ENCODE measurements at regions not wholly inside any gene's neighbourhood (a gene's known extent, or its start where the extent isn't known, plus 50 kb on each side); places are given as distances from the start of the nearest gene placed in this dataset.
"Not testable (repeated sequence)": the region's sequence is repeated elsewhere in the genome, so short reads cannot be mapped to it uniquely, and the experiment has no call there.

DNA sequence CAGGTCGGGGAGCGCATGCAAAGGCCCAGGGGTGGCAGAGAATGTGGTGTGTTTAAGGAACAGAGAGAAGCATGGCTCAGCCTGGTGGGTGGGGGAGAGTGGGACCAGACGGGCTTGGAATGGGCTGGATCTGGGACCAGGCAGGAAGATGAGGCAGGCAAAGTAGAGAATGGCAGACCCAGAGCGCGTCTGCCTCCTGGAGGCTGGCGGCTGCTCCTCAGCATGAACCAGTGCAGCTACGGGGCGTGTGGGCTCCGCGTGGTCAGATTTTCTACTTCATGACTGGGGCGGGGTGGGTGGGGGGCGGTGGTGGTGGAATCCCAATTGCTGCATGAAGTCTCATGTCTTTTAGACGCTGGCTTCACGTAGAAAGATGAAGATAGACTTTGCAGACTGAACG, 135.6 kb downstream of the TFAP2C start:
- no peak for FAIRE-seq
- no peak for DNase-seq (ENCODE audit: extremely low spot score, insufficient read length, low read depth)

GRCh38 chr20:56765172-56766073, 136.3 kb downstream of the TFAP2C start:
- FAIRE-seq = no peak

GRCh38 chr20:56766528-56766927, 137.4 kb downstream of the TFAP2C start:
- no peak for DNase-seq (ENCODE audit: extremely low spot score, insufficient read length, low read depth)
- no peak for FAIRE-seq

More at GRCh38 chr20:56765172-56766073, 136.3 kb downstream of the TFAP2C start:
- no peak for DNase-seq (ENCODE audit: extremely low spot score, insufficient read length, low read depth)

DNA sequence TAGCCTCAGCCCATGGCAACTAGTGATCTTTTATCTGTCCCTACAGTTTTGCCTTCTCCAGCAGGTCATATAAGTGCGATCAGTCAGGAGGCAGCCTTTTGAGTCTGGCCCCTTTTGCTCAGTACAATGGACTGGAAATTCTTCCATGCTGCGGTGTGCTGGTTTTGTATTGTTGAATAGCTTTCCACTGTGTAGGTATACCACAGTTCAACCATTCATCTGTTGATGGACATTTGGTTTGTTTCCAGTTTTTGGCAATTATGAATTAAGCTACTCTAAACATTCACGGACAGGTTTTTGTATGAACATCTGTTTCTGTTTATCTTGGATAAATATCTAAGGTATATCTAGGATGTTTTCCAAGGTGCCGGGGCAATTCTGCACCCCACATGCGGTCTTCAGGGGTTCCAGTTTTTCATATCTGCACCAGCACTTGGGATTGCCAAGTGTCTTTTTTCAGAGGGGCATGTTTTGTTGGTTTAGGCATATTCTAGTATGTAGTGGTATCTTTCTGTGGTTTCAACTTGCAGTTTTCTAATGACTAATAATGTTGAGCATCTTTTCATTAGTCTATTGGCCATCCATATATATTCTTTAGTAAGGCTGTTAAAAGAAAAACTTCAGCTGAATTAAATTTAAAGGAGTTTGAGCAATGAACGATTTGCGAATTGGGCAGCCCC, 141.0 kb downstream of the TFAP2C start:
- DNase-seq (ENCODE audit: extremely low spot score, insufficient read length, low read depth) (no peak), FAIRE-seq (no peak)

DNA sequence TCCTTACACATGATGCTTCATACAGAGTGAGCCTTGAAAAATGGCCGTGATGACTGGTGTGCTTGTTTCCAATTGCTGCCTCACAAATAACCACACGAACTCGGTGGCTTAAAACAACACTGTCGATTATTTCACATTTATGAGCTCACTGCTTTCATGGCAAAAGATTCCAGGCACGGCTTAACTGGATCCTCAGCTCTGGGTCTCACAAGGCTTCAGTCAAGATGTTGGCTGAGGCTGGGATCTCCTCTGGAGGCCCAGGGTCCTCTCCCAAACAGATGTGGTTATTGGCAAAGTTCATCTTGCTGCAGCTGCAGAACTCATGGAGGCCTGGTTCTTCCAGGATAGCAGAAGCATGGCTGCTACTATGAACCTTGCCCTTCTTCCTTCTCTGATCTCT, 144.6 kb downstream of the TFAP2C start:
- no peak for FAIRE-seq
- no peak for DNase-seq (ENCODE audit: extremely low spot score, insufficient read length, low read depth)

DNA sequence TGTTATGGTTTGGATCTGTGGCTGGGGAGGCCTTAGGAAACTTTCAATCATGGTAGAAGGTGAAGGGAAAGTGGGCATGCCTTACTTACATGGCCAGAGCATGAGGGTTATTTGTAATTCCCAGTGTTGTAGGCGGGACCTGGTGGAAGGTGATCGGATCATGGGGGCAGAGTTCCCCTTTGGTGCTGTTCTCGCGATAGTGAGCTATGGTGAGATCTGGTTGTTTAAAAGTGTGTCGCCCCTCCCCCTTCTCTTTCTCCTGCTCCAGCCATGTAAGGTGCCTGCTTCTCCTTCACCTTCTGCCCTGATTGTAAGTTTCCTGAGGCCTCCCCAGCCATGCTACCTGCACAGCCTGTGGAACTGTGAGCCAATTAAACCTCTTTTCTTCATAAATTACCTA, 145.8 kb downstream of the TFAP2C start:
- DNase-seq (ENCODE audit: extremely low spot score, insufficient read length, low read depth) (no peak), FAIRE-seq (no peak)

- DNase-seq (ENCODE audit: extremely low spot score, insufficient read length, low read depth) = no peak
- no peak for FAIRE-seq
Observed at GRCh38 chr20:56776345-56776744, 147.2 kb downstream of the TFAP2C start.

- FAIRE-seq (no peak), DNase-seq (ENCODE audit: extremely low spot score, insufficient read length, low read depth) (no peak)
Observed at GRCh38 chr20:56778765-56779195, 149.7 kb downstream of the TFAP2C start.

- no peak for DNase-seq (ENCODE audit: extremely low spot score, insufficient read length, low read depth)
- no peak for FAIRE-seq
Observed at GRCh38 chr20:56779452-56780143, 150.5 kb downstream of the TFAP2C start.

GRCh38 chr20:56780266-56780665, 151.2 kb downstream of the TFAP2C start:
- no peak for DNase-seq (ENCODE audit: extremely low spot score, insufficient read length, low read depth)
- FAIRE-seq = no peak

DNA sequence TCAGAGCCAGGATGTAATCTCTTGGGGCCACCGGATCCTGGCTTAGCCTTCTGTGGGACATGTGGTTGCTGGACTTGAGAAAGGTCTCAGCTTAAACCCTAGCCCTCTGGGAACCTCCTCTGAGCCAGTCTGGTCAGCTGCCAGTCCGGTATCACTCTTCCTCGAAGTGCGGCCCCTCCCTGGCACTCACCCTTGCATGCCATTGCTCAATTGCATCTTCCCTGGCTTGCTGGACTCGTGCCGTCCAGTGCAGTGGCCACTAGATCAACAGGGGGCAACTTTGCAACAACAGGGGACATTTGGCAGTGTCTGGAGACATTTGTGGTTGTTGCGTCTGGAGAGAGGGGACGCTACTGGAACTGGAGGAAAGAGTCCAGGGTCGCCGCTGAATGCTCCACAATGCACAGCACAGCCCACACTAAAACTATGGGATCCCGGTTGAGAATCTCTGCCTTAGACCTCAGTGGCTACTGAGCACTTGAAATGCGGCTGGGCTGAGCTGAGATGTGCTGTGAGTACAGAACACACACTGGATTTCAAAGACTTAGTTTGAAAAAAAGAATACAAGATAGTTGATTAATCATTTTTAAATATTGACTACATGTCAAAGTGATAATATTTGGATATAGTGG, 152.1 kb downstream of the TFAP2C start:
- FAIRE-seq (no peak), DNase-seq (ENCODE audit: extremely low spot score, insufficient read length, low read depth) (no peak)

DNA sequence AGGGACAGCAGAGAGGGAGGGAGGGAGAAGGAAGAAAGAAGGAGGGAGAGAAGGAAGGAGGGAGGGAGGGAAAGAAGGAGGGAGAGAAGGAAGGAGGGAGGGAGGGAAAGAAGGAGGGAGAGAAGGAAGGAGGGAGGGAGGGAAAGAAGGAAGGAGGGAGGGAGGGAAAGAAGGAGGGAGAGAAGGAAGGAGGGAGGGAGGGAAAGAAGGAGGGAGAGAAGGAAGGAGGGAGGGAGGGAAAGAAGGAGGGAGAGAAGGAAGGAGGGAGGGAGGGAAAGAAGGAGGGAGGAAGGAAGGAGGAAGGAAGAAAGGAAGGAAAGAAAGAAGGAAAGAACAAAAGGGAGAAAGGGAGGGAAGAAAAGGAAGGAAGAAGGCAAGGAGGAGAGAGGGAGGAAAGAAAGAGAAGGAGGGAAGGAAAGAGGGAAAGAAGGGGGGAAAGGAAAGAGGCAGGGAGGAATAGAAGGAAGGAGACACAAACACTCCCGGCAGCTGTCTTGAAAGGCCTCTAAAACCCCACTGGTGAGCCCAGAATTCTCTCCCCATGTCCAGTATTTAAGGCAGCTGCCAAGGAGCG, 153.0 kb downstream of the TFAP2C start:
- not testable (repeated sequence) for DNase-seq (ENCODE audit: extremely low spot score, insufficient read length, low read depth); FAIRE-seq

DNA sequence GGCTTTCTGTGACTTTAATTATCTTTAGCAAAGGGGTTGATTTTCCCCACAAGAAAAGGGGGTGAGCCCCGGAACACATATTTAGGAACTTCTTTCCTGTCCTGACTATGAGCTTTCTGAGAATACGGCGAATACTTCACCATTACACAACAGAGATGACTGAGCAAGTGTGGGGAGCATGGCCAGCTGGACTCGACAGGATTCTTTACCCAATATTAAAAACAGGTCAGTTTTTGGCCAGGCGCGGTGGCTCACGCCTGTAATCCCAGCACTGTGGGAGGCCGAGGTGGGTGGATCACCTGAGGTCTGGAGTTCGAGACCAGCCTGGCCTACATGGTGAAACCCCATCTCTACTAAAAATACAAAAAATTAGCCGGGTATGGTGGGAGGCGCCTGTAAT, 153.7 kb downstream of the TFAP2C start:
- not testable (repeated sequence) for DNase-seq (ENCODE audit: extremely low spot score, insufficient read length, low read depth); FAIRE-seq

DNA sequence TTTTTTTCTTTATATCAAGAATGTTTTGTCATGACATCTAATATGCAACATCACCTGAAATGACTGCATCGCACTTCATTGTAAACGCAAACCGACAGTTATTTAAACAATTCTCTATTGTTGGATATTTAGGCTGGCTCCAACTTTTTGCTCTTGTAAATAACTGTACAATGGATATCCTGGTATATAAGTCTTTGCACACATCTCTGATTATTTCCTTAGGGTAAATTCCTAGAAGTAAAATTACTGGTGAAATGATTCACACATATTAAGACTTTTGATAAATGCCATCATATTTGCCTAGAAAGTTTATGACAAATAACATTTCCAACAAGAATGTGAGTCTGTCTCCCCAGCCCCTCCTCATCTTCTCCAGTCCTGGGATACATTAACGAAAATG, 154.7 kb downstream of the TFAP2C start:
- FAIRE-seq (no peak), DNase-seq (ENCODE audit: extremely low spot score, insufficient read length, low read depth) (no peak)

DNA sequence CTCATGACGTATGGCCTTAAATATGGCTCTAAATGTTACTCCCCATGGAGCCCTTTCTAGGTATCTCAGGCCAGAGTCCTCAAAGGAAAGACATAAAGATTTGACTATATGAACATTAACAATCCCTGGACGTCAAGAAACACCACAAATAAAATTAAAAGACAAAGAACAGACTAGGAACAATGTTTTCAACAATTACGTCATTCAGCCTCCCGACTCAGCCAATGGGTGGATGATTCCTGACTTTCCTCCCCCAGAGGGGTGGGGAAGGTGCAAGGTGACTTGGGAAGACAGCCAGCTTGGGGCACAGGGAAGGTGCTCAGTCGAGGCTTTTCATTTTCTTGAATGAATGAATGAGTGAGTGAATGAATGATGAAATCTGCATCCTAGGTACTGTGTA, 157.4 kb downstream of the TFAP2C start:
- DNase-seq (ENCODE audit: extremely low spot score, insufficient read length, low read depth) = no peak
- FAIRE-seq = no peak

DNA sequence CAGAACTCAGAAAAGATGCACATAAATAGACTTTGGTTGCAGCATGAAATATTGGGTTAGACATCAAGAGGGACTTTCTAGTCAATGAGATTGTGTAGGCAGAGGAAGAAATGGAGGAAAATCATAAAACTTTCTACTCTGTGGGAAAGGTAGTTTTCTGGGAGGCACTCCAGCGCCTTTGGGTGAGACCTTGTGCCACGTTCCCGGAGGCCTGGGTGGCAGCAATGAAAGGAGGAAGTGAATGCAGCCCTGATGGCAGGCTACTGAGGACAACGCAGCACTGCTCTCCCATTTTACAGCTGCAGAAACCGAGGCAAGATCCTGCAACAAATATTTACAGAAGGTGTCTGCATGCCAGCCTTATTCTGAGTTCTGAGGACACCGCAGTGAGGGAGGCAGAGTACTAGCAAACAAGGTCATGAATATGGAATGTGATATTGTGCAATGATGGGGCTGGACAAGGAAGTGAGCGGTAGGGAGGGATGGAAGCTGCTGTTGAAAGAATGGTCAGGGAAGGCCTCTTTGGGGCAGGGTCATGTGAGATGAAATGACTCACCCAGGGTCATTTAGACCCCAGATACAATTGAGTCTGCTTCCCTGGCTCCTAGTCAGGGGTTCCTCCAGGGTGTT, 159.1 kb downstream of the TFAP2C start:
- DNase-seq (ENCODE audit: extremely low spot score, insufficient read length, low read depth) (no peak), FAIRE-seq (no peak)

GRCh38 chr20:56788671-56789610, 159.8 kb downstream of the TFAP2C start:
- no peak for FAIRE-seq
- no peak for DNase-seq (ENCODE audit: extremely low spot score, insufficient read length, low read depth)

DNA sequence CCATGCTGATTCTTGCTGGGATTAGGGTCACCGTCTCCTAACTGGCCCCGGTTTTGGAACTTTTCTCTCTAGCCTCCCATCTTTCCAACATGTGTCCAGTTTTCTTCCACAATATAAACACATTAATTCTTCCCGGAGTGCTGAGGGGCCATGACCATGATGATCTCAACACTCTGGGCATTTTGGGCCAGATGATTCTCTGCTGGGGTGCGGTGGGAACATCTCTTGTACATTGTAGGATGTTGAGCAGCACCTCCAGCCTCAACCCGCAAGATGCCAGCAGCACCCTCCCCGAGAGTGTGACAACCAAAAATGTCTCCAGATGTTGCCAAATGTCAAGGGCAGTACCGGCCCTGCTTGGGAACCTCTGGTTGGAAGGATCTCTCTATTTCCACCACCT, 164.8 kb downstream of the TFAP2C start:
- FAIRE-seq = no peak
- DNase-seq (ENCODE audit: extremely low spot score, insufficient read length, low read depth) = no peak
